Nephron (organoid): ENCODE measurements at regions not wholly inside any gene's neighbourhood (a gene's known extent, or its start where the extent isn't known, plus 50 kb on each side); places are given as distances from the start of the nearest gene placed in this dataset.
A peak's percentile ranks its signal among the peaks of the same experiment; 100 is the strongest.

ENCODE experiments used
- H3K27ac Mint-ChIP-seq, 3 experiments: 2 replicates each; pipeline ENCODE4 v1.8.0; 2020; ENCODE audit warnings: mixed read lengths in 3 of 3, mild to moderate bottlenecking in 2 of 3, moderate library complexity in 1 of 3
- H3K27me3 Mint-ChIP-seq: 2 replicates; pipeline ENCODE4 v1.8.0; 2021; ENCODE audit warnings: low read depth, mild to moderate bottlenecking, moderate library complexity, mixed read lengths
- H3K36me3 Mint-ChIP-seq: 2 replicates; pipeline ENCODE4 v1.8.0; 2020; ENCODE audit warnings: low read depth, mixed read lengths
- H3K4me1 Mint-ChIP-seq: 2 replicates; pipeline ENCODE4 v1.8.0; 2020; ENCODE audit warnings: mixed read lengths
- H3K4me3 Mint-ChIP-seq, 3 experiments: 2 replicates each; pipeline ENCODE4 v1.8.0; 2020; ENCODE audit warnings: mild to moderate bottlenecking in 3 of 3, mixed read lengths in 3 of 3, moderate library complexity in 2 of 3
- H3K9me3 Mint-ChIP-seq: 2 replicates; pipeline ENCODE4 v1.8.0; 2020; ENCODE audit warnings: mixed read lengths
- CTCF ChIP-seq, 3 experiments: fragments of 200-600 bp; sonication (generic); IDR thresholded peaks; one replicate each; pipeline ENCODE4 v1.5.0; 2021; ENCODE audit warnings: antibody characterized with exemption in 3 of 3; ENCODE audit not compliant: unreplicated experiment in 3 of 3

- H3K27ac Mint-ChIP-seq: no peak overlapping the region
- H3K9me3 Mint-ChIP-seq: no peaks in the 10 kb centered on the region
- no peak for TF ChIP-seq CTCF (IDR thresholded peaks at IDR 0.05; ENCODE audit: unreplicated experiment in 3 of 3)
- no peaks in the 10 kb centered on the region for H3K27me3 Mint-ChIP-seq
- peaks cover 7% of the 10 kb centered on the region for H3K4me1 Mint-ChIP-seq
- H3K4me3 Mint-ChIP-seq: no peak overlapping the region
- H3K36me3 Mint-ChIP-seq: no peaks in the 10 kb centered on the region
These were observed 1754.3 kb downstream of the PLA2G4A start for GRCh38 chr1:188582911-188583532.

DNA sequence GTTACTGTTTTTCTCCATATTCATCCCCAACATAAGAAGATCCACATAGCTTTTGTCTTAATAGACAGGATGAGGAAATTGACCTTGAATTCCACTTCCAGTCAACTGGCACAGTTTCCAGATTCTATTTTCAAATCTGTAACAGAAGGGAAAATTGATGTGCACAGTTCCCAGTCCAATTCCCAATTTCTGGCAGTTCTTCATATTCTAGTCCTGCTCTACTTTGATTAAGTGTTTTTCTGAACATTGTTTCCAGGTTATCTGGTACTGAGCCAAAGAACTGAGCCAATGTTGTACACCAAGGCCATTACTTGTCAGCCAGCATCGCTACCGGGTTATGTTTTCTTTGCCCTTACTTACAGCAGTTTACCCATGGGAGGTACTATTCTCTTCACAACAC, 1755.4 kb downstream of the PLA2G4A start:
- Mint-ChIP-seq H3K27ac (no peak overlapping the region), H3K36me3 (no peaks in the 10 kb centered on the region), H3K9me3 (no peaks in the 10 kb centered on the region), H3K4me1 (peaks cover 7% of the 10 kb centered on the region), H3K27me3 (no peaks in the 10 kb centered on the region), H3K4me3 (no peak overlapping the region)
- TF ChIP-seq CTCF (IDR thresholded peaks at IDR 0.05; ENCODE audit: unreplicated experiment in 3 of 3): no peak

DNA sequence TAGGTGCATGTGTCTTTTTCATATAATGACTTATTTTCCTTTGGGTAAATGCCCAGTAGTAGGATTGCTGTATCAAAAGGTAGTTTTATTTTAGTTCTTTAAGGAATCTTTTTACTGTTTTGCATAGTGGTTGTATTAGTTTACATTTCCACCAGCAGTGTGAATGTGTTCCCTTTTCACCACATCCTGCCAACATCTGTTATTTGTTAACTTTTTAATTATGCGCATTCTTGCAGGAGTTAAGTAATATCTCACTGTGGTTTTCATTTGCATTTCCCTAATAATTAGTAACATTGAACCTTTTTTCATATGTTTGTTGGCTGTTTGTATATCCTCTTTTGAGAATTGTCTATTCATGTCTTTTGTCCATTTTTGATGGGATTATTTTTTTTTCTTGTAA, 1761.9 kb downstream of the PLA2G4A start:
- no peak overlapping the region for H3K4me3 Mint-ChIP-seq
- no peaks in the 10 kb centered on the region for H3K36me3 Mint-ChIP-seq
- TF ChIP-seq CTCF (IDR thresholded peaks at IDR 0.05; ENCODE audit: unreplicated experiment in 3 of 3): no peak
- H3K27me3 Mint-ChIP-seq: no peaks in the 10 kb centered on the region
- H3K27ac Mint-ChIP-seq: no peak overlapping the region
- no peaks in the 10 kb centered on the region for H3K9me3 Mint-ChIP-seq
- no peaks in the 10 kb centered on the region for H3K4me1 Mint-ChIP-seq

DNA sequence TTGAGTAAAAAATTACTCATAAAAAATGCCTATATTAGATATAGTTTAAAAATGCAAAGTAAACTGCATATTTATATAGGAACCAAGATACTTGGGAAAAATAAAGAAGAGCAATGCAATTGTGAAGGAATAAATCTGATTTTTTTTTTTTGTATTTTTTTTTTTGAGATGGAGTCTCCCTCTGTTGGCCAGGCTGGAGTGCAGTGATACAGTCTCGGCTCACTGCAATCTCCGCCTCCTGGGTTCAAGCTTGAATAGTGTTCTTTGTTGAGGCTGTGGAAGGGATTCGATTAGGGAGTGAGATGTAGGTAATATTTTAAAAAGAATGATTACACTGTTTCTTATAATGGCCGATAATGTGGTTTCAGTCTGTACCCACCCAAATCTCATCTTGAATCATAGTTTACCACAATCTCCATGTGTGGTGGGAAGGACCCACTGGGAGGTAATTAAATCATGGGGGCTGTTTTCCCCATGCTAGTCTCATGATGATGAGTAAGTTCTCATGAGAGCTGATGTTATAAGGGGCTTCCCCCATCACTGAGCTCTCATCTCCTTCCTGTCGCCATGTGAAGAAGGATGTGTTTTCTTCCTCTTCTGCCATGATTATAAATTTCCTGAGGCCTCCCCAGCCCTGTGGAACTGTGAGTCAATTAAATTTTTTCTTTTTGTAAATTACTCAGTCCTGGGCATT, 1765.9 kb downstream of the PLA2G4A start:
- Mint-ChIP-seq H3K27ac (no peak overlapping the region), H3K36me3 (no peaks in the 10 kb centered on the region), H3K9me3 (no peaks in the 10 kb centered on the region), H3K4me1 (no peaks in the 10 kb centered on the region), H3K4me3 (no peak overlapping the region), H3K27me3 (no peaks in the 10 kb centered on the region)
- TF ChIP-seq CTCF (IDR thresholded peaks at IDR 0.05; ENCODE audit: unreplicated experiment in 3 of 3): peak in 1 of 3 experiments; percentile 19

DNA sequence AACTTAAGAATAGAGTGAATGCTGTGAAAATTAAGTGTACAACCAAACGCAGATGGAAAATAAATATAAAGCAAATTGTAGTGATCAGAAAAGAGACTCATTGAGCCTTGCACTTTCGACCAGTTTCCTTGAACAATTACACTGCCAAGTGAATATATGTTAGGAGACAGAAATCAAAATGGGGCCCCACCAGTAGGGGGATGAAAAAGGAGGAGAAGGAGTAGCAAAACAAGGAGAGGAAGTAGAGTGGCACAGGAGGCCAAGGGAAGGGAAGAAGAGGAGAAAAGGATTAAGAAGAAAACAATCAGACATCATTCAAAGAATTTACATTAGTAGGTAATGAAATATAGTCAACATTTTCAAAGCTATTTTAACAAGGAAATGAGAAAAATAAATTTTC, 1770.6 kb downstream of the PLA2G4A start:
- no peak overlapping the region for H3K4me3 Mint-ChIP-seq
- no peak overlapping the region for H3K27ac Mint-ChIP-seq
- no peaks in the 10 kb centered on the region for H3K27me3 Mint-ChIP-seq
- no peaks in the 10 kb centered on the region for H3K4me1 Mint-ChIP-seq
- H3K36me3 Mint-ChIP-seq: no peaks in the 10 kb centered on the region
- H3K9me3 Mint-ChIP-seq: no peaks in the 10 kb centered on the region
- no peak for TF ChIP-seq CTCF (IDR thresholded peaks at IDR 0.05; ENCODE audit: unreplicated experiment in 3 of 3)

DNA sequence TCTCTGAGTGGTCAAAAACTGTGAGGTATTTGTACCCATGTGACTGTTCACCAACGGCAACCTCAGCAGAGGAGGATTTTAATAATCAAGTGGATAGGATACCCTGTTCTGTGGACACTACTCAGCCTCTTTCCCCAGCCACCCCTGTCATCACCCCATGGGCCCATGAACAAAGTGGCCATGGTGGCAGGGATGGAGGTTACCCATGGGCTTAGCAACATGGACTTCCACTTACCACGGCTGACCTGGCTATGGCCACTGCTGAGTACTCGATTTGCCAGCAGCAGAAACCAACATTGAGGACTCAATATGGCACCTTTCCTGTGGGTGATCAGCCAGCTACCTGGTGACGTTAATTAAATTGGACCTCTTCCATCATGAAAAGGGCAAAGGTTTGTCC, 1782.7 kb downstream of the PLA2G4A start:
- Mint-ChIP-seq H3K27me3 (no peaks in the 10 kb centered on the region), H3K27ac (no peak overlapping the region), H3K4me3 (no peak overlapping the region), H3K36me3 (no peaks in the 10 kb centered on the region), H3K4me1 (no peaks in the 10 kb centered on the region), H3K9me3 (peaks cover 18% of the 10 kb centered on the region)
- no peak for TF ChIP-seq CTCF (IDR thresholded peaks at IDR 0.05; ENCODE audit: unreplicated experiment in 3 of 3)
